Erythroblast (primary cell): ENCODE measurements at regions not wholly inside any gene's neighbourhood (a gene's known extent, or its start where the extent isn't known, plus 50 kb on each side); places are given as distances from the start of the nearest gene placed in this dataset.

Source experiments
- GATA1 ChIP-seq: IDR thresholded peaks from 2 replicates; pipeline ENCODE4 v1.6.1; 2011; ENCODE audit warnings: low read depth, mild to moderate bottlenecking, control low read depth, low read length, moderate library complexity
- POLR2A ChIP-seq: IDR thresholded peaks from 2 replicates; pipeline ENCODE4 v1.6.1; 2011; ENCODE audit warnings: mild to moderate bottlenecking, low read length

GRCh38 chr22:33192156-33192555 is 134.0 kb upstream of the SYN3 start:
- no peak for TF ChIP-seq POLR2A
- TF ChIP-seq GATA1: no peak
